ENCODE measurements at regions not wholly inside any gene's neighbourhood (a gene's known extent, or its start where the extent isn't known, plus 50 kb on each side); places are given as distances from the start of the nearest gene placed in this dataset.
"Not testable (repeated sequence)": the region's sequence is repeated elsewhere in the genome, so short reads cannot be mapped to it uniquely, and the experiment has no call there.

DNA sequence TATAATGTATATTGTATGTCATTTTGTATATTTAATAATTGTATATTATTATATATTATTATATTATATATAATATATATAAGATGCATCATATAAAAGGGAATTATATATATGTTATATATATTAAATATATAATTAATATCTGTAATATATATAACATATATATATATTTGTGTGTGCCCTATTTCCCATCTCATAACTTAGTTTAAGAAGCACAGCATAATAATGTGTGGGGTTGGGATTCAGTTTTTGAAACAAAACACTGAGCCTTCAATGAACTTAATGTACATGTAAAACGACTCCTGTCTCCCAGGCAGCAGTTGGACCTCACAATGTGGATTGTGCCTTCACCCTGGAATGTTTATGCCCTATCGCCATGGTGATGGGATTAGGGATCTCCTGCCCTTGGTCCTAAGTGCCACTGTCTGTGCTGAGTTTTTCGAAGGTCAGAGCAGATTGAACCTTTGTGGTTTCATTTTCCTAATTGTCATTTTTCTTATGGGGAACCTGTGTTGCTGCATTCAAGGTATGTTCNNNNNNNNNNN is 247.5 kb upstream of the TPTE start:
- not testable (repeated sequence) for H2AFZ ChIP-seq (ENCODE audit: insufficient read depth, low read length, poor library complexity); H4K12ac ChIP-seq (ENCODE audit: low read depth, low read length); H3K14ac ChIP-seq (ENCODE audit: low read length); H3K9ac ChIP-seq (ENCODE audit: low read length); H4K8ac ChIP-seq (ENCODE audit: low read depth, low read length); H3K79me1 ChIP-seq (ENCODE audit: low read length); H3K23ac ChIP-seq (ENCODE audit: low read length); H3K4me3 ChIP-seq (ENCODE audit: low read depth, low read length); H3K4ac ChIP-seq (ENCODE audit: low read depth, low read length); H3K79me2 ChIP-seq (ENCODE audit: control insufficient read depth, insufficient read depth, low read length, poor library complexity); H3K27me3 ChIP-seq (ENCODE audit: insufficient read depth, low read length); H2AK5ac ChIP-seq (ENCODE audit: low read length); H2BK5ac ChIP-seq (ENCODE audit: low read depth, low read length, poor library complexity); H2BK12ac ChIP-seq (ENCODE audit: low read length); H2BK120ac ChIP-seq (ENCODE audit: insufficient read depth, low read length, poor library complexity); H3K27ac ChIP-seq (ENCODE audit: low read depth, low read length); H3K18ac ChIP-seq (ENCODE audit: low read length); H3K9me3 ChIP-seq (ENCODE audit: insufficient read depth, low read depth, low read length); H4K91ac ChIP-seq (ENCODE audit: low read depth, low read length); H3K4me1 ChIP-seq (ENCODE audit: control insufficient read depth in 1 of 2, insufficient read depth in 2 of 2, low read length in 2 of 2); H3K4me2 ChIP-seq (ENCODE audit: low read length); H3K36me3 ChIP-seq (ENCODE audit: control insufficient read depth in 1 of 2, insufficient read depth in 2 of 2, low read length in 2 of 2)
- no CpG with 5 or more reads among the region's 3 CpGs for WGBS (ENCODE audit: extremely low coverage, insufficient coverage, insufficient read length)
- DNase-seq, result peak in 1 of 2 donors; percentile 0
